Activated naive CD8-positive, alpha-beta T cell treated with anti-CD3 and anti-CD28 coated beads, Interleukin-2, amount 50 U/mL, for 24 hours (primary cell): ENCODE measurements at regions not wholly inside any gene's neighbourhood (a gene's known extent, or its start where the extent isn't known, plus 50 kb on each side); places are given as distances from the start of the nearest gene placed in this dataset.

ENCODE experiments used
- ATAC-seq: fragments of 150-1000 bp; cut with Tn5 transposase; one replicate; pipeline ENCODE4 v1.10.0; 2021
- DNase-seq: peaks from one replicate; pipeline ENCODE4 v3.0.0; 2021
- H3K27ac Mint-ChIP-seq: one replicate; pipeline ENCODE4 v1.8.0; 2021; ENCODE audit warnings: mild to moderate bottlenecking, mixed read lengths
- H3K27me3 Mint-ChIP-seq: one replicate; pipeline ENCODE4 v1.8.0; 2021; ENCODE audit warnings: mixed read lengths
- H3K36me3 Mint-ChIP-seq: one replicate; pipeline ENCODE4 v1.8.0; 2021; ENCODE audit warnings: low read depth, mixed read lengths
- H3K4me1 Mint-ChIP-seq: one replicate; pipeline ENCODE4 v1.8.0; 2021; ENCODE audit warnings: mixed read lengths
- H3K4me3 Mint-ChIP-seq: one replicate; pipeline ENCODE4 v1.8.0; 2021; ENCODE audit warnings: mild to moderate bottlenecking, moderate library complexity, mixed read lengths
- H3K9me3 Mint-ChIP-seq: one replicate; pipeline ENCODE4 v1.8.0; 2021; ENCODE audit warnings: mixed read lengths

- Mint-ChIP-seq H3K4me3 (no peak overlapping the region), H3K27me3 (no peaks in the 10 kb centered on the region), H3K4me1 (no peaks in the 10 kb centered on the region), H3K9me3 (no peaks in the 10 kb centered on the region), H3K36me3 (no peaks in the 10 kb centered on the region), H3K27ac (no peak overlapping the region)
- no peak for ATAC-seq
- DNase-seq, result no peak
Observed at GRCh38 chr5:99314721-99315120, 385.9 kb upstream of the CHD1 start.

- no peak for ATAC-seq
- no peaks in the 10 kb centered on the region for H3K9me3 Mint-ChIP-seq
- H3K4me1 Mint-ChIP-seq, result no peaks in the 10 kb centered on the region
- no peak overlapping the region for H3K27ac Mint-ChIP-seq
- no peak overlapping the region for H3K4me3 Mint-ChIP-seq
- no peaks in the 10 kb centered on the region for H3K27me3 Mint-ChIP-seq
- DNase-seq, result no peak
- H3K36me3 Mint-ChIP-seq, result no peaks in the 10 kb centered on the region
Observed at GRCh38 chr5:99308131-99308530, 379.3 kb upstream of the CHD1 start.

GRCh38 chr5:99305045-99305580, 376.3 kb upstream of the CHD1 start:
- Mint-ChIP-seq H3K9me3 (peaks cover 5% of the 10 kb centered on the region), H3K27ac (no peak overlapping the region), H3K36me3 (no peaks in the 10 kb centered on the region), H3K4me1 (no peaks in the 10 kb centered on the region), H3K4me3 (no peak overlapping the region), H3K27me3 (no peaks in the 10 kb centered on the region)
- ATAC-seq, result no peak
- no peak for DNase-seq

GRCh38 chr5:99285606-99286005, 356.8 kb upstream of the CHD1 start:
- Mint-ChIP-seq H3K9me3 (no peaks in the 10 kb centered on the region), H3K27ac (no peak overlapping the region), H3K27me3 (no peaks in the 10 kb centered on the region), H3K4me1 (no peaks in the 10 kb centered on the region), H3K4me3 (no peak overlapping the region), H3K36me3 (no peaks in the 10 kb centered on the region)
- DNase-seq (no peak), ATAC-seq (no peak)

GRCh38 chr5:99275128-99275527, 346.3 kb upstream of the CHD1 start:
- H3K27me3 Mint-ChIP-seq, result no peaks in the 10 kb centered on the region
- no peak for DNase-seq
- ATAC-seq, result no peak
- no peaks in the 10 kb centered on the region for H3K36me3 Mint-ChIP-seq
- peaks cover 4% of the 10 kb centered on the region for H3K9me3 Mint-ChIP-seq
- no peaks in the 10 kb centered on the region for H3K4me1 Mint-ChIP-seq
- H3K27ac Mint-ChIP-seq, result no peak overlapping the region
- no peak overlapping the region for H3K4me3 Mint-ChIP-seq

GRCh38 chr5:99272576-99272975, 343.8 kb upstream of the CHD1 start:
- Mint-ChIP-seq H3K9me3 (peaks cover 4% of the 10 kb centered on the region), H3K4me1 (no peaks in the 10 kb centered on the region), H3K27me3 (no peaks in the 10 kb centered on the region), H3K27ac (no peak overlapping the region), H3K4me3 (no peak overlapping the region), H3K36me3 (no peaks in the 10 kb centered on the region)
- no peak for ATAC-seq
- no peak for DNase-seq

GRCh38 chr5:99258819-99259218, 330.0 kb upstream of the CHD1 start:
- H3K27me3 Mint-ChIP-seq, result peaks cover 2% of the 10 kb centered on the region
- DNase-seq (no peak), ATAC-seq (no peak)
- H3K4me1 Mint-ChIP-seq, result no peaks in the 10 kb centered on the region
- H3K4me3 Mint-ChIP-seq, result no peak overlapping the region
- no peak overlapping the region for H3K27ac Mint-ChIP-seq
- no peaks in the 10 kb centered on the region for H3K36me3 Mint-ChIP-seq
- peaks cover 28% of the 10 kb centered on the region for H3K9me3 Mint-ChIP-seq

GRCh38 chr5:99248066-99248465, 319.3 kb upstream of the CHD1 start:
- Mint-ChIP-seq H3K27ac (no peak overlapping the region), H3K4me3 (no peak overlapping the region), H3K27me3 (no peaks in the 10 kb centered on the region)

GRCh38 chr5:99247346-99247745, 318.5 kb upstream of the CHD1 start:
- Mint-ChIP-seq H3K27me3 (no peaks in the 10 kb centered on the region), H3K9me3 (peaks cover 2% of the 10 kb centered on the region), H3K27ac (no peak overlapping the region), H3K4me3 (no peak overlapping the region), H3K36me3 (no peaks in the 10 kb centered on the region), H3K4me1 (no peaks in the 10 kb centered on the region)
- DNase-seq (no peak), ATAC-seq (no peak)

More at GRCh38 chr5:99248066-99248465, 319.3 kb upstream of the CHD1 start:
- H3K4me1 Mint-ChIP-seq, result no peaks in the 10 kb centered on the region
- no peak for DNase-seq
- H3K9me3 Mint-ChIP-seq, result peaks cover 2% of the 10 kb centered on the region
- H3K36me3 Mint-ChIP-seq, result no peaks in the 10 kb centered on the region
- no peak for ATAC-seq

- ATAC-seq, result no peak
- Mint-ChIP-seq H3K36me3 (no peaks in the 10 kb centered on the region), H3K27me3 (peaks cover 3% of the 10 kb centered on the region)
Observed at GRCh38 chr5:99243111-99243510, 314.3 kb upstream of the CHD1 start.

GRCh38 chr5:99239826-99240360, 311.1 kb upstream of the CHD1 start:
- peaks cover 4% of the 10 kb centered on the region for H3K9me3 Mint-ChIP-seq
- ATAC-seq, result no peak
- H3K27me3 Mint-ChIP-seq, result peaks cover 3% of the 10 kb centered on the region
- H3K36me3 Mint-ChIP-seq, result peaks cover 2% of the 10 kb centered on the region
- no peak for DNase-seq
- H3K27ac Mint-ChIP-seq, result no peak overlapping the region
- H3K4me1 Mint-ChIP-seq, result no peaks in the 10 kb centered on the region
- H3K4me3 Mint-ChIP-seq, result no peak overlapping the region

More at GRCh38 chr5:99243111-99243510, 314.3 kb upstream of the CHD1 start:
- no peaks in the 10 kb centered on the region for H3K4me1 Mint-ChIP-seq
- no peak for DNase-seq
- H3K9me3 Mint-ChIP-seq, result no peaks in the 10 kb centered on the region
- no peak overlapping the region for H3K27ac Mint-ChIP-seq
- no peak overlapping the region for H3K4me3 Mint-ChIP-seq

- no peaks in the 10 kb centered on the region for H3K36me3 Mint-ChIP-seq
Observed at GRCh38 chr5:99191206-99191745, 262.5 kb upstream of the CHD1 start.

GRCh38 chr5:99187611-99188010, 258.8 kb upstream of the CHD1 start:
- ATAC-seq (no peak), DNase-seq (no peak)
- H3K27me3 Mint-ChIP-seq, result no peaks in the 10 kb centered on the region
- H3K36me3 Mint-ChIP-seq, result no peaks in the 10 kb centered on the region
- no peak overlapping the region for H3K27ac Mint-ChIP-seq
- H3K9me3 Mint-ChIP-seq, result no peaks in the 10 kb centered on the region
- no peak overlapping the region for H3K4me3 Mint-ChIP-seq
- H3K4me1 Mint-ChIP-seq, result no peaks in the 10 kb centered on the region

More at GRCh38 chr5:99191206-99191745, 262.5 kb upstream of the CHD1 start:
- ATAC-seq (no peak), DNase-seq (no peak)
- no peaks in the 10 kb centered on the region for H3K4me1 Mint-ChIP-seq
- no peak overlapping the region for H3K4me3 Mint-ChIP-seq
- H3K27me3 Mint-ChIP-seq, result no peaks in the 10 kb centered on the region
- H3K9me3 Mint-ChIP-seq, result no peaks in the 10 kb centered on the region
- no peak overlapping the region for H3K27ac Mint-ChIP-seq

- Mint-ChIP-seq H3K27me3 (no peaks in the 10 kb centered on the region), H3K36me3 (no peaks in the 10 kb centered on the region), H3K27ac (no peak overlapping the region), H3K9me3 (no peaks in the 10 kb centered on the region), H3K4me3 (no peak overlapping the region), H3K4me1 (no peaks in the 10 kb centered on the region)
- ATAC-seq, result no peak
- no peak for DNase-seq
Observed at GRCh38 chr5:99179206-99179605, 250.4 kb upstream of the CHD1 start.

- Mint-ChIP-seq H3K27ac (no peak overlapping the region), H3K9me3 (no peaks in the 10 kb centered on the region), H3K4me3 (no peak overlapping the region), H3K36me3 (no peaks in the 10 kb centered on the region), H3K4me1 (no peaks in the 10 kb centered on the region), H3K27me3 (no peaks in the 10 kb centered on the region)
- ATAC-seq, result no peak
- DNase-seq, result no peak
Observed at GRCh38 chr5:99177796-99178195, 249.0 kb upstream of the CHD1 start.

GRCh38 chr5:99176186-99176585, 247.4 kb upstream of the CHD1 start:
- ATAC-seq, result no peak
- Mint-ChIP-seq H3K27me3 (no peaks in the 10 kb centered on the region), H3K9me3 (no peaks in the 10 kb centered on the region), H3K4me3 (no peak overlapping the region), H3K27ac (no peak overlapping the region), H3K36me3 (no peaks in the 10 kb centered on the region), H3K4me1 (no peaks in the 10 kb centered on the region)
- no peak for DNase-seq
